BLaER1 (cell line): ENCODE measurements at regions not wholly inside any gene's neighbourhood (a gene's known extent, or its start where the extent isn't known, plus 50 kb on each side); places are given as distances from the start of the nearest gene placed in this dataset.

ENCODE experiments used
- H3K27ac ChIP-seq: shearing (Covaris generic); formaldehyde crosslinking; 2 replicates; pipeline ENCODE4 v1.8.1; 2022
- H3K27me3 ChIP-seq: shearing (Covaris generic); formaldehyde crosslinking; 2 replicates; pipeline ENCODE4 v1.8.1; 2022
- H3K36me3 ChIP-seq: shearing (Covaris generic); formaldehyde crosslinking; 2 replicates; pipeline ENCODE4 v1.8.1; 2022
- H3K4me1 ChIP-seq: shearing (Covaris generic); formaldehyde crosslinking; 2 replicates; pipeline ENCODE4 v1.8.1; 2022
- H3K4me2 ChIP-seq: shearing (Covaris generic); formaldehyde crosslinking; 2 replicates; pipeline ENCODE4 v1.8.1; 2022
- H3K4me3 ChIP-seq: shearing (Covaris generic); formaldehyde crosslinking; 2 replicates; pipeline ENCODE4 v1.8.1; 2022
- H3K9ac ChIP-seq: shearing (Covaris generic); formaldehyde crosslinking; 2 replicates; pipeline ENCODE4 v1.8.1; 2022
- H3K9me3 ChIP-seq: shearing (Covaris generic); formaldehyde crosslinking; 2 replicates; pipeline ENCODE4 v1.8.1; 2022
- H4K20me1 ChIP-seq: shearing (Covaris generic); formaldehyde crosslinking; 2 replicates; pipeline ENCODE4 v1.8.1; 2022
- Cebpa-rat ChIP-seq: shearing (Covaris generic); IDR thresholded peaks from 2 replicates; pipeline ENCODE4 v1.8.1; 2022

DNA sequence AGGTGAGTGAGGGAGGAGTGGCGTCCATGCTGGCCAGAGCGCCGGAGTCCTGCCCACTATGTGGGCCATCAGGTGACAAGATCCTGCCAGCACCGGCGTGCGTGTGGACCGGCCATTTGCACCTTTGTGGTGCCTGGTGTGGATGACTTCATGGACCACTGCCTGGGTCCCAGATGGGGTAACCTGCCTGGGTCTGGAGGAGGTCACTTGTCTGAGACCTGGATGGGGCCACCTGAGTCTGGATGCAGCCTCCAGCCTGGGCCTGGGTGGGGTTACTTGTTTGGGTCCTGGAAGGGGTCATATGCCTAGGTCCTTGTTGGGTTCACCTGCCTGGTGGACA, 299.6 kb downstream of the NDUFA10 start:
- Histone ChIP-seq H3K4me3 (no peak overlapping the region), H3K9me3 (no peaks in the 10 kb centered on the region), H3K4me1 (no peaks in the 10 kb centered on the region), H4K20me1 (no peaks in the 10 kb centered on the region), H3K4me2 (no peak overlapping the region), H3K27ac (no peak overlapping the region), H3K27me3 (no peaks in the 10 kb centered on the region), H3K9ac (no peak overlapping the region), H3K36me3 (no peaks in the 10 kb centered on the region)
- no peak for TF ChIP-seq Cebpa-rat

- Histone ChIP-seq H3K9me3 (no peaks in the 10 kb centered on the region), H4K20me1 (no peaks in the 10 kb centered on the region), H3K4me2 (no peak overlapping the region), H3K27me3 (no peaks in the 10 kb centered on the region), H3K4me3 (no peak overlapping the region), H3K27ac (no peak overlapping the region), H3K36me3 (no peaks in the 10 kb centered on the region), H3K4me1 (no peaks in the 10 kb centered on the region), H3K9ac (no peak overlapping the region)
- no peak for TF ChIP-seq Cebpa-rat
Measured at GRCh38 chr2:239724851-239725550, 300.1 kb downstream of the NDUFA10 start.

- Histone ChIP-seq H3K4me1 (no peaks in the 10 kb centered on the region), H3K27me3 (no peaks in the 10 kb centered on the region), H3K4me3 (no peak overlapping the region), H3K9ac (no peak overlapping the region), H3K9me3 (no peaks in the 10 kb centered on the region), H3K27ac (no peak overlapping the region), H3K36me3 (no peaks in the 10 kb centered on the region), H3K4me2 (no peak overlapping the region), H4K20me1 (no peaks in the 10 kb centered on the region)
- TF ChIP-seq Cebpa-rat = no peak
Measured at GRCh38 chr2:239724194-239724849, 300.8 kb downstream of the NDUFA10 start.

- no peak overlapping the region for H3K4me2 ChIP-seq
Measured at GRCh38 chr2:239723486-239724193, 301.5 kb downstream of the NDUFA10 start.

DNA sequence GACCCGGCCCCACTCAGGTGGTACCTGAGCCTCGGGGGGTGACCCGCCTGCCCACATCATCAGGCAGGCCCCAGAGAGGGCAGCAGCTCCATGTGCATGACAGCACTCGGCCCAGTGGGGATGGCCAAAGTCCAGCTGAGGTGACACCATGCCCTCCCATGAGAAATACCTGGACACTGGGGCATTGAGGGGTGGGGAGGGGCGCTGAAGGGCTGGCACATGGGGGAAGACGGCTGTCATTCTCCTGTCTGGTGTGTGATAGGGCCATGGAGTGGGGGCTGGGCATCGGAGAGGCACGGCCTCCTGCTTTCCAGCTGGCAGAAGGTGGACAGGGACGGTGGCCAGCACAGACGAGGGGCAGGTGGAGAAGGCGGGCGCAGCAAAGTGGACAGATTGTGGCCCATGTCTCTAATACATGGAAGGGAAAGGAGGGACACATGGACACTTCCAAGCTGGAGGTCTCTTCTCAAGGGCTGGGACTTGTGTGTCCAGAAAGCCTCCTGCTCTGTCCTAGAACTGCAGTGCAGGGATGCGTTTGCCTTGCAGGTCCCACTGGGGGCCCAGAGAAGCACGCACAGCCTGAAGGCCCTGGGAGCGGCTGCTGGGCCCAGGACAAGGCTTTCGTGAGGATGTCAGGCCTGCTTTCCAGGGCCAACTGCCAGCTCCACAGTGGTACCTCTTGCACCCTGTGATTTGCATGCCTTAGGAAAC, 302.2 kb downstream of the NDUFA10 start:
- Histone ChIP-seq H3K4me1 (no peaks in the 10 kb centered on the region), H3K9ac (no peak overlapping the region), H4K20me1 (no peaks in the 10 kb centered on the region), H3K4me2 (no peak overlapping the region), H3K27ac (no peak overlapping the region), H3K36me3 (no peaks in the 10 kb centered on the region), H3K27me3 (no peaks in the 10 kb centered on the region), H3K4me3 (no peak overlapping the region), H3K9me3 (no peaks in the 10 kb centered on the region)
- TF ChIP-seq Cebpa-rat = no peak

More at GRCh38 chr2:239723486-239724193, 301.5 kb downstream of the NDUFA10 start:
- Histone ChIP-seq H3K36me3 (no peaks in the 10 kb centered on the region), H4K20me1 (no peaks in the 10 kb centered on the region), H3K9ac (no peak overlapping the region), H3K4me1 (no peaks in the 10 kb centered on the region), H3K9me3 (no peaks in the 10 kb centered on the region), H3K4me3 (no peak overlapping the region), H3K27me3 (no peaks in the 10 kb centered on the region), H3K27ac (no peak overlapping the region)
- TF ChIP-seq Cebpa-rat = no peak

GRCh38 chr2:239721991-239722759, 303.0 kb downstream of the NDUFA10 start:
- Histone ChIP-seq H3K9ac (no peak overlapping the region), H4K20me1 (no peaks in the 10 kb centered on the region), H3K4me1 (no peaks in the 10 kb centered on the region), H3K27me3 (no peaks in the 10 kb centered on the region), H3K36me3 (no peaks in the 10 kb centered on the region), H3K4me3 (no peak overlapping the region), H3K27ac (no peak overlapping the region), H3K9me3 (no peaks in the 10 kb centered on the region), H3K4me2 (no peak overlapping the region)
- TF ChIP-seq Cebpa-rat = no peak

DNA sequence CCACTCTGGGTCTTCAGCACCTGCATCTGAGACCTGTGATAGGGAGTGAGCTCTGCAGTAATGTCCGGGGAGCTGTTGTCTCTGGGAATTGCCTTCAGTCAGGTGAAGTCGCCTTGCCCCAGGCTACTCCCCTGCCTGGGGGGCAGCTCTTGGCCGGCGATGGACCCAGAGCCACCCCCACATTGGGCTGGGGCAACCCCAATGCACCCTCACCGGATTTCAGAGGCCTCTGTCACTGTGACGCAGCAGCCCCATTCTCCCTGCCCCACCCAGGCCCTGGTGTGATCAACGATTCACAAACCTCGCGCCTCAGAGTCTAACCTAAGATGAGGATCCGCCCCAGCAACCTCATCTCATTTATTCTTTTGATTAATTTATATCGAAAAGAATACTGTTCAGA, 303.6 kb downstream of the NDUFA10 start:
- no peaks in the 10 kb centered on the region for H3K4me1 ChIP-seq
- TF ChIP-seq Cebpa-rat = no peak
- H3K4me3 ChIP-seq = no peak overlapping the region
- no peak overlapping the region for H3K27ac ChIP-seq
- no peaks in the 10 kb centered on the region for H3K9me3 ChIP-seq
- no peaks in the 10 kb centered on the region for H3K27me3 ChIP-seq
- no peak overlapping the region for H3K9ac ChIP-seq
- no peaks in the 10 kb centered on the region for H4K20me1 ChIP-seq
- H3K36me3 ChIP-seq = no peaks in the 10 kb centered on the region
- no peak overlapping the region for H3K4me2 ChIP-seq

- H3K4me3 ChIP-seq = no peak overlapping the region
- no peak overlapping the region for H3K4me2 ChIP-seq
- no peak for TF ChIP-seq Cebpa-rat
- no peak overlapping the region; the same call in 1 of the 2 replicates for H3K27ac ChIP-seq
- H3K9me3 ChIP-seq = no peaks in the 10 kb centered on the region
- no peaks in the 10 kb centered on the region for H3K27me3 ChIP-seq
- no peaks in the 10 kb centered on the region for H3K4me1 ChIP-seq
- no peak overlapping the region for H3K9ac ChIP-seq
- no peaks in the 10 kb centered on the region for H4K20me1 ChIP-seq
- H3K36me3 ChIP-seq = no peaks in the 10 kb centered on the region
Measured at GRCh38 chr2:239720361-239721360, 304.5 kb downstream of the NDUFA10 start.
